ENCODE measurements at regions not wholly inside any gene's neighbourhood (a gene's known extent, or its start where the extent isn't known, plus 50 kb on each side); places are given as distances from the start of the nearest gene placed in this dataset.

GRCh38 chr4:84264652-84265051 lies 234.4 kb downstream of the NKX6-1 start:
- TF ChIP-seq POLR2A (IDR thresholded peaks at IDR 0.05; ENCODE audit: low read depth): no peak
- TF ChIP-seq, protein P1, sequence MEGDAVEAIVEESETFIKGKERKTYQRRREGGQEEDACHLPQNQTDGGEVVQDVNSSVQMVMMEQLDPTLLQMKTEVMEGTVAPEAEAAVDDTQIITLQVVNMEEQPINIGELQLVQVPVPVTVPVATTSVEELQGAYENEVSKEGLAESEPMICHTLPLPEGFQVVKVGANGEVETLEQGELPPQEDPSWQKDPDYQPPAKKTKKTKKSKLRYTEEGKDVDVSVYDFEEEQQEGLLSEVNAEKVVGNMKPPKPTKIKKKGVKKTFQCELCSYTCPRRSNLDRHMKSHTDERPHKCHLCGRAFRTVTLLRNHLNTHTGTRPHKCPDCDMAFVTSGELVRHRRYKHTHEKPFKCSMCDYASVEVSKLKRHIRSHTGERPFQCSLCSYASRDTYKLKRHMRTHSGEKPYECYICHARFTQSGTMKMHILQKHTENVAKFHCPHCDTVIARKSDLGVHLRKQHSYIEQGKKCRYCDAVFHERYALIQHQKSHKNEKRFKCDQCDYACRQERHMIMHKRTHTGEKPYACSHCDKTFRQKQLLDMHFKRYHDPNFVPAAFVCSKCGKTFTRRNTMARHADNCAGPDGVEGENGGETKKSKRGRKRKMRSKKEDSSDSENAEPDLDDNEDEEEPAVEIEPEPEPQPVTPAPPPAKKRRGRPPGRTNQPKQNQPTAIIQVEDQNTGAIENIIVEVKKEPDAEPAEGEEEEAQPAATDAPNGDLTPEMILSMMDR (IDR thresholded peaks at IDR 0.05): no peak
